HCT116 (cell line): ENCODE measurements at regions not wholly inside any gene's neighbourhood (a gene's known extent, or its start where the extent isn't known, plus 50 kb on each side); places are given as distances from the start of the nearest gene placed in this dataset.

Experiments
- CTCF ChIP-seq, 3 experiments: fragments of 200-600 bp in 1 of 3; sonication (generic) in 1 of 3; IDR thresholded peaks in 2 of 3; conservative IDR thresholded peaks in 1 of 3; 2 replicates each; pipeline ENCODE4 v1.5.1; 2012 to 2017; ENCODE audit warnings: low read depth in 2 of 3, low read length in 2 of 3, antibody characterized with exemption in 1 of 3, borderline replicate concordance in 1 of 3, control low read depth in 1 of 3, mild to moderate bottlenecking in 1 of 3, mixed read lengths in 1 of 3, mixed run types in 1 of 3, moderate library complexity in 1 of 3; ENCODE audit not compliant: insufficient read depth in 1 of 3
- EZH2 ChIP-seq: fragments of 200-600 bp; sonication (generic); IDR thresholded peaks from 2 replicates; pipeline ENCODE4 v1.6.1; 2017; ENCODE audit warnings: antibody characterized with exemption, mixed run types
- YY1 ChIP-seq: IDR thresholded peaks from 2 replicates; pipeline ENCODE4 v1.6.1; 2011; ENCODE audit warnings: low read length, low read depth, moderate library complexity, mild to moderate bottlenecking; ENCODE audit not compliant: insufficient replicate concordance; ENCODE audit errors: extremely low read depth

DNA sequence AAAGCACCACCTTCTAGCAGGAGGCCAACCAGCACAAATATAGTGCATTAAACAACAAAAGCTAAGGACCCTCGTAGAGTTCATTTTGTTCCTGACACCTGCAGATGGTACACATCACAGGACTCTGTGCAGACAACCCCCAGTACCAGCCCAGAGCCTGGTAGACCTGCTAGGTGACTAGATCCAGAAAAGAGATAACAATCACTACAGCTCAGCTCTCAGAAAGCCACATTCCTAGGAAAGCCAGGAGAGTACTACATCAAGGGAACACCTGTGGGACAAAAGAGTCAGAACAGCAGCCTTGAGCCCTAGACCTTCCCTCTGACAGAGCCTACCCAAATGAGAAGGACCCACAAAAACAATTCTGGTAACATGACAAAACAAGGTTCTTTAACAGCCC, 344.7 kb upstream of the PTBP2 start:
- TF ChIP-seq CTCF (IDR thresholded peaks at IDR 0.05 in 2 of 3, conservative IDR thresholded peaks at IDR 0.05 in 1 of 3; ENCODE audit: borderline replicate concordance in 1 of 3, insufficient read depth in 1 of 3, low read depth in 2 of 3, low read length in 2 of 3), result no peak
- no peak for TF ChIP-seq EZH2
- TF ChIP-seq YY1, result no peak
